ENCODE measurements at regions not wholly inside any gene's neighbourhood (a gene's known extent, or its start where the extent isn't known, plus 50 kb on each side); places are given as distances from the start of the nearest gene placed in this dataset.

DNA sequence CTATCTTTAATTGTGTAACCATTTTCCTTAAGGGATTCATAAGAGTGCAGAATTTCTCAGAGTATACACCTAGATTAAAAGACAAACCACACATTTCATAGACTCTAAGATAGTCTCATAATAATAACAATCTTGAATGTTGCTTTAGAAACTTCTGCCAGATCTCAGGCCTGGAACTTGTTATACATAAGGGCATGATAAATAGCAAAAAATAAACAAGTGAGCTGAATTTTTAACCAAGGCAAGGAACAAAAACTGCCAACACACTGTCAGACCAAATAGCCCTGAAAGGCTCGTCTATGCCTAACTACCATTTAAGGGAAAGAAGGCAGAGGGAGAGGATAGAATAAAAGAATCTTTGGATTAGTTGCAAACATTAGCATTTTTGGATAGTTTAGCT is 65.8 kb upstream of the SEMA3C start:
- Histone ChIP-seq H3K27me3 (ENCODE audit: control insufficient read depth in 2 of 2, insufficient read depth in 2 of 2, low read length in 2 of 2) (no peaks in the 10 kb centered on the region), H3K9me3 (replicated peaks; ENCODE audit: control insufficient read depth, insufficient read depth, low read length) (no peaks in the 10 kb centered on the region), H3K36me3 (ENCODE audit: control insufficient read depth in 2 of 2, extremely low read depth in 1 of 2, insufficient read depth in 2 of 2, low read length in 2 of 2) (no peaks in the 10 kb centered on the region), H3K4me1 (ENCODE audit: control insufficient read depth, extremely low read depth, insufficient read depth, low read length) (no peaks in the 10 kb centered on the region), H4K20me1 (replicated peaks; ENCODE audit: control insufficient read depth, extremely low read depth, insufficient read depth, low read length) (no peaks in the 10 kb centered on the region), H2AFZ (ENCODE audit: low read depth, low read length) (no peak overlapping the region), H3K4me2 (ENCODE audit: insufficient read depth, low read length) (no peak overlapping the region), H3K9me1 (replicated peaks; ENCODE audit: control insufficient read depth, extremely low read depth, insufficient read depth, low read length) (no peaks in the 10 kb centered on the region), H3K79me2 (ENCODE audit: control insufficient read depth, insufficient read depth, low read length) (no peaks in the 10 kb centered on the region), H3K4me3 (replicated peaks in 1 of 3; ENCODE audit: insufficient read depth in 1 of 3, low read depth in 1 of 3, low read length in 3 of 3) (no peak overlapping the region), H3K27ac (ENCODE audit: insufficient read depth, low read depth, low read length) (no peak overlapping the region), H3K9ac (replicated peaks; ENCODE audit: extremely low read depth, insufficient read depth, low read length) (no peak overlapping the region)
- DNase-seq (ENCODE audit: low read depth, low spot score) (no peak), FAIRE-seq (no peak)
- BruUV-seq (replicated peaks): no TSS peak
- CTCF ChIA-PET: interaction anchor here (1.5 kb wide), 1 partner anchor 31 kb away, joined by 3 read pairs; no protein-coding TSS in a partner anchor
- POLR2A ChIA-PET: no interaction called here
- TF ChIP-seq JUN (IDR thresholded peaks at IDR 0.05; ENCODE audit: borderline replicate concordance, insufficient read depth, insufficient read length, low read depth): no peak
- TF ChIP-seq POLR2A (IDR thresholded peaks at IDR 0.05; ENCODE audit: low read depth, low read length): no peak
- no peak for TF ChIP-seq POLR2AphosphoS5 (IDR thresholded peaks at IDR 0.05; ENCODE audit: insufficient read depth, low read depth, low read length)
- no peak for TF ChIP-seq MYC (IDR thresholded peaks at IDR 0.05; ENCODE audit: low read depth, low read length)
- TF ChIP-seq, protein P1, sequence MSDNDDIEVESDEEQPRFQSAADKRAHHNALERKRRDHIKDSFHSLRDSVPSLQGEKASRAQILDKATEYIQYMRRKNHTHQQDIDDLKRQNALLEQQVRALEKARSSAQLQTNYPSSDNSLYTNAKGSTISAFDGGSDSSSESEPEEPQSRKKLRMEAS (IDR thresholded peaks at IDR 0.05; ENCODE audit: insufficient read depth, insufficient read length): no peak
- TF ChIP-seq GATA2 (IDR thresholded peaks at IDR 0.05; ENCODE audit: insufficient read depth, insufficient read length, low read depth, low read length): no peak
- no peak for TF ChIP-seq FOS (IDR thresholded peaks at IDR 0.05; ENCODE audit: borderline replicate concordance, insufficient read depth, low read length)
- TF ChIP-seq EZH2 (IDR thresholded peaks at IDR 0.05; ENCODE audit: borderline replicate concordance, low read depth, low read length, severe bottlenecking): no peak
- TF ChIP-seq, protein P2, sequence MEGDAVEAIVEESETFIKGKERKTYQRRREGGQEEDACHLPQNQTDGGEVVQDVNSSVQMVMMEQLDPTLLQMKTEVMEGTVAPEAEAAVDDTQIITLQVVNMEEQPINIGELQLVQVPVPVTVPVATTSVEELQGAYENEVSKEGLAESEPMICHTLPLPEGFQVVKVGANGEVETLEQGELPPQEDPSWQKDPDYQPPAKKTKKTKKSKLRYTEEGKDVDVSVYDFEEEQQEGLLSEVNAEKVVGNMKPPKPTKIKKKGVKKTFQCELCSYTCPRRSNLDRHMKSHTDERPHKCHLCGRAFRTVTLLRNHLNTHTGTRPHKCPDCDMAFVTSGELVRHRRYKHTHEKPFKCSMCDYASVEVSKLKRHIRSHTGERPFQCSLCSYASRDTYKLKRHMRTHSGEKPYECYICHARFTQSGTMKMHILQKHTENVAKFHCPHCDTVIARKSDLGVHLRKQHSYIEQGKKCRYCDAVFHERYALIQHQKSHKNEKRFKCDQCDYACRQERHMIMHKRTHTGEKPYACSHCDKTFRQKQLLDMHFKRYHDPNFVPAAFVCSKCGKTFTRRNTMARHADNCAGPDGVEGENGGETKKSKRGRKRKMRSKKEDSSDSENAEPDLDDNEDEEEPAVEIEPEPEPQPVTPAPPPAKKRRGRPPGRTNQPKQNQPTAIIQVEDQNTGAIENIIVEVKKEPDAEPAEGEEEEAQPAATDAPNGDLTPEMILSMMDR (IDR thresholded peaks at IDR 0.05; ENCODE audit: extremely low read depth in 1 of 2, insufficient read depth in 1 of 2, low read depth in 1 of 2, low read length in 2 of 2): no peak
- dilution Hi-C loops (cut with MboI; ENCODE audit: extremely low pct_ligation_motif_present, low sequenced_read_pairs) (no loop called here), intact Hi-C loops (cut with micrococcal nuclease) (no loop called here)
